Tibial nerve (tissue), 4 donors: ENCODE measurements at regions not wholly inside any gene's neighbourhood (a gene's known extent, or its start where the extent isn't known, plus 50 kb on each side); places are given as distances from the start of the nearest gene placed in this dataset.
"Not testable (repeated sequence)": the region's sequence is repeated elsewhere in the genome, so short reads cannot be mapped to it uniquely, and the experiment has no call there.

Experiments
- CTCF ChIP-seq, 5 experiments: fragments of 200-600 bp in 3 of 5; fragments of 450-650 bp in 2 of 5; sonication (generic) in 3 of 5; IDR thresholded peaks; one replicate each; pipeline ENCODE4 v1.5.1; 2016 to 2019; ENCODE audit warnings: antibody characterized with exemption in 5 of 5, mild to moderate bottlenecking in 3 of 5, moderate library complexity in 2 of 5
- EP300 ChIP-seq, 2 donors: sonication (generic); formaldehyde crosslinking; IDR thresholded peaks; one replicate each; pipeline ENCODE4 v1.6.1; 2017; ENCODE audit warnings: antibody characterized with exemption in 2 of 2, mild to moderate bottlenecking in 1 of 2
- POLR2A ChIP-seq, 2 donors: fragments of 450-650 bp; IDR thresholded peaks; one replicate each; pipeline ENCODE4 v1.6.1; 2017; ENCODE audit warnings: antibody characterized with exemption in 2 of 2, mild to moderate bottlenecking in 2 of 2, moderate library complexity in 2 of 2

- TF ChIP-seq CTCF, EP300, POLR2A (IDR thresholded peaks at IDR 0.05): not testable (repeated sequence)
Measured at GRCh38 chr3:198158007-198158406, 198.0 kb downstream of the LMLN start.
